ENCODE measurements at regions not wholly inside any gene's neighbourhood (a gene's known extent, or its start where the extent isn't known, plus 50 kb on each side); places are given as distances from the start of the nearest gene placed in this dataset.
"Not testable (repeated sequence)": the region's sequence is repeated elsewhere in the genome, so short reads cannot be mapped to it uniquely, and the experiment has no call there.

GRCh38 chr2:8558096-8558495, 123.8 kb upstream of the ID2 start:
- peaks cover 14% of the 10 kb centered on the region for H3K36me3 Mint-ChIP-seq (ENCODE audit: unreplicated experiment)
- no peak overlapping the region for H3K4me3 Mint-ChIP-seq (ENCODE audit: unreplicated experiment)

DNA sequence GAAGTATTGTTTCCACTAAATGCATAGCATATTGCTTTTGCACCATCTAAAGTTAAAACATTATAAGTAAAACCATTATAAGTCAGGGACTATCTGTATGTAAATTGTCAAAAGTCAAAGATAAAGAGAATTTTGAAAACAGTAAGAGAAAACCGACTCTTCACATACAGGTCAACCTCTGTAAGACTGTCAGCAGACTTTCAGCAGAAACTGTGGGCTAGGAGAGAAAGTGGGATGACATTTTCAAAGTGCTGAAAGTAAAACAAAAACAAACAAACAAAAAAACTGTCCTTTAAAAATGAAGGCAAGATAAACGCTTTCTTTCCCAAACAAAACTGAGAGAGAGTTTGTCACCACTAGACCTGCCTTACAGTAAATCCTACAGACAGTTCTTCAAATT, 122.9 kb upstream of the ID2 start:
- Mint-ChIP-seq H3K36me3 (ENCODE audit: unreplicated experiment) (peaks cover 14% of the 10 kb centered on the region), H3K27me3 (ENCODE audit: unreplicated experiment) (no peaks in the 10 kb centered on the region), H3K27ac (ENCODE audit: unreplicated experiment) (no peak overlapping the region), H3K4me1 (ENCODE audit: low read depth, unreplicated experiment) (no peaks in the 10 kb centered on the region), H3K4me3 (ENCODE audit: unreplicated experiment) (no peak overlapping the region), H3K9me3 (ENCODE audit: unreplicated experiment) (peaks cover 2% of the 10 kb centered on the region)
- no peak for DNase-seq
- no peak for TF ChIP-seq CTCF (IDR thresholded peaks at IDR 0.05; ENCODE audit: partially characterized antibody, unreplicated experiment)

More at GRCh38 chr2:8558096-8558495, 123.8 kb upstream of the ID2 start:
- Mint-ChIP-seq H3K9me3 (ENCODE audit: unreplicated experiment) (peaks cover 2% of the 10 kb centered on the region), H3K4me1 (ENCODE audit: low read depth, unreplicated experiment) (no peaks in the 10 kb centered on the region), H3K27me3 (ENCODE audit: unreplicated experiment) (no peaks in the 10 kb centered on the region), H3K27ac (ENCODE audit: unreplicated experiment) (no peak overlapping the region)
- DNase-seq, result no peak
- TF ChIP-seq CTCF (IDR thresholded peaks at IDR 0.05; ENCODE audit: partially characterized antibody, unreplicated experiment), result no peak

- no peak for DNase-seq
- Mint-ChIP-seq H3K27ac (ENCODE audit: unreplicated experiment) (no peak overlapping the region), H3K9me3 (ENCODE audit: unreplicated experiment) (peaks cover 2% of the 10 kb centered on the region), H3K4me3 (ENCODE audit: unreplicated experiment) (no peak overlapping the region), H3K27me3 (ENCODE audit: unreplicated experiment) (no peaks in the 10 kb centered on the region), H3K4me1 (ENCODE audit: low read depth, unreplicated experiment) (no peaks in the 10 kb centered on the region), H3K36me3 (ENCODE audit: unreplicated experiment) (peaks cover 14% of the 10 kb centered on the region)
- no peak for TF ChIP-seq CTCF (IDR thresholded peaks at IDR 0.05; ENCODE audit: partially characterized antibody, unreplicated experiment)
Measured at GRCh38 chr2:8559805-8560204, 122.1 kb upstream of the ID2 start.

DNA sequence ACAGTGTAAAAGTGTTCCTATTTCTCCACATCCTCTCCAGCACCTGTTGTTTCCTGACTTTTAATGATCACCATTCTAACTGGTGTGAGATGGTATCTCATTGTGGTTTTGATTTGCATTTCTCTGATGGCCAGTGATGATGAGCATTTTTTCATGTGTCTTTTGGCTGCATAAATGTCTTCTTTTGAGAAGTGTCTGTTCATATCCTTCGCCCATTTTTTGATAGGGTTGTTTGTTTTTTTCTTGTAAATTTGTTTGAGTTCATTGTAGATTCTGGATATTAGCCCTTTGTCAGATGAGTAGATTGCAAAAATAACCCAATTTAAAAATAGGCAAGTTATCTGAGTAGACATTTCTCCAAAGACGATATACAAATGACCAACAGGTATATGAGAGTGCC, 120.2 kb upstream of the ID2 start:
- not testable (repeated sequence) for H3K4me1 Mint-ChIP-seq (ENCODE audit: low read depth, unreplicated experiment); H3K27me3 Mint-ChIP-seq (ENCODE audit: unreplicated experiment); H3K4me3 Mint-ChIP-seq (ENCODE audit: unreplicated experiment); DNase-seq; H3K27ac Mint-ChIP-seq (ENCODE audit: unreplicated experiment); H3K9me3 Mint-ChIP-seq (ENCODE audit: unreplicated experiment)
- peaks cover 14% of the 10 kb centered on the region for H3K36me3 Mint-ChIP-seq (ENCODE audit: unreplicated experiment)

GRCh38 chr2:8563814-8564474, 117.9 kb upstream of the ID2 start:
- Mint-ChIP-seq H3K27me3 (ENCODE audit: unreplicated experiment) (no peaks in the 10 kb centered on the region), H3K4me1 (ENCODE audit: low read depth, unreplicated experiment) (peaks cover 2% of the 10 kb centered on the region), H3K36me3 (ENCODE audit: unreplicated experiment) (peaks cover 10% of the 10 kb centered on the region), H3K9me3 (ENCODE audit: unreplicated experiment) (no peaks in the 10 kb centered on the region), H3K27ac (ENCODE audit: unreplicated experiment) (no peak overlapping the region), H3K4me3 (ENCODE audit: unreplicated experiment) (no peak overlapping the region)
- TF ChIP-seq CTCF (IDR thresholded peaks at IDR 0.05; ENCODE audit: partially characterized antibody, unreplicated experiment), result no peak
- DNase-seq, result no peak
